H1 (cell line): ENCODE measurements at regions not wholly inside any gene's neighbourhood (a gene's known extent, or its start where the extent isn't known, plus 50 kb on each side); places are given as distances from the start of the nearest gene placed in this dataset.
A peak's percentile ranks its signal among the peaks of the same experiment; 100 is the strongest.

Experiments
- CTCF ChIA-PET: fragments of 300-600 bp; sonication (Branson Sonifier 250); formaldehyde crosslinking; loops from one replicate; lab custom pipeline; 2021; ENCODE audit not compliant: partially characterized antibody; lab: Charles Lee
- POLR2A ChIA-PET: fragments of 300-600 bp; sonication (Branson Sonifier 250); formaldehyde crosslinking; loops from one replicate; lab custom pipeline; 2021; ENCODE audit warnings: inconsistent platforms; ENCODE audit not compliant: partially characterized antibody; lab: Charles Lee
- DNase-seq, 2 experiments: peaks; one replicate each; pipeline versions ENCODE4 v3.0.0 to v3.0.0-alpha.2; 2010 to 2022; ENCODE audit warnings: low spot score in 2 of 2, low read depth in 1 of 2, mixed read lengths in 1 of 2
- FAIRE-seq: peaks from 2 replicates; lab custom pipeline; 2011; peaks lifted over from hg19 to GRCh38; lab: Jason Lieb, UNC
- H2AFZ ChIP-seq: 2 replicates; pipeline ENCODE4 v1.8.1; 2012; ENCODE audit warnings: low read length, inconsistent platforms
- H2AK5ac ChIP-seq: 2 replicates; pipeline ENCODE4 v1.6.1; 2013; ENCODE audit warnings: low read depth, low read length
- H2BK120ac ChIP-seq: replicated peaks from 2 replicates; pipeline ENCODE3; 2013; ENCODE audit warnings: low read depth, low read length, inconsistent platforms
- H2BK12ac ChIP-seq: 2 replicates; pipeline ENCODE4 v1.6.1; 2013; ENCODE audit warnings: low read depth, low read length
- H2BK15ac ChIP-seq: 2 replicates; pipeline ENCODE4 v1.6.1; 2013; ENCODE audit warnings: low read length
- H2BK20ac ChIP-seq: 2 replicates; pipeline ENCODE4 v1.6.1; 2013; ENCODE audit warnings: low read length
- H2BK5ac ChIP-seq: 2 replicates; pipeline ENCODE4 v1.6.1; 2013; ENCODE audit warnings: low read depth, low read length
- H3K14ac ChIP-seq: 2 replicates; pipeline ENCODE4 v1.6.1; 2013; ENCODE audit warnings: inconsistent platforms; ENCODE audit not compliant: insufficient read length
- H3K18ac ChIP-seq: 2 replicates; pipeline ENCODE4 v1.6.1; 2013; ENCODE audit warnings: low read length; ENCODE audit errors: extremely low read depth
- H3K23ac ChIP-seq: 2 replicates; pipeline ENCODE4 v1.6.1; 2013; ENCODE audit warnings: inconsistent platforms; ENCODE audit not compliant: insufficient read length
- H3K23me2 ChIP-seq: 2 replicates; pipeline ENCODE4 v1.6.1; 2013; ENCODE audit warnings: low read depth, low read length
- H3K27ac ChIP-seq: 2 replicates; pipeline ENCODE4 v1.6.1; 2011; ENCODE audit warnings: low read depth, low read length, inconsistent platforms
- H3K27me3 ChIP-seq, 4 experiments: replicated peaks in 1 of 4; 1 replicate in 1 of 4; 2 replicates in 3 of 4; pipeline versions ENCODE4 v1.6.1 to v1.8.1; 2011 to 2013; ENCODE audit warnings: low read length in 3 of 4, mild to moderate bottlenecking in 3 of 4, inconsistent platforms in 2 of 4, mixed read lengths in 2 of 4, moderate library complexity in 1 of 4; ENCODE audit not compliant: control insufficient read depth in 3 of 4, insufficient read depth in 3 of 4; ENCODE audit errors: extremely low read depth in 1 of 4
- H3K36me3 ChIP-seq, 4 experiments: 2 replicates each; pipeline versions ENCODE4 v1.6.1 to v1.8.1; 2011 to 2013; ENCODE audit warnings: mild to moderate bottlenecking in 4 of 4, low read length in 3 of 4, moderate library complexity in 2 of 4, control low read depth in 1 of 4, inconsistent platforms in 1 of 4; ENCODE audit not compliant: insufficient read depth in 4 of 4, control insufficient read depth in 2 of 4
- H3K4ac ChIP-seq: replicated peaks from 2 replicates; pipeline ENCODE3; 2013; ENCODE audit warnings: low read length, low read depth, mixed read lengths, inconsistent platforms; ENCODE audit not compliant: insufficient read length
- H3K4me1 ChIP-seq, 4 experiments: replicated peaks in 1 of 4; 1 replicate in 1 of 4; 2 replicates in 3 of 4; pipeline versions ENCODE4 v1.6.1 to v1.8.1; 2011 to 2013; ENCODE audit warnings: low read length in 3 of 4, inconsistent platforms in 2 of 4, mixed read lengths in 1 of 4; ENCODE audit not compliant: insufficient read depth in 4 of 4, control insufficient read depth in 3 of 4
- H3K4me2 ChIP-seq, 2 experiments: 2 replicates each; pipeline versions ENCODE4 v1.6.1 to v1.8.1; 2011 to 2013; ENCODE audit warnings: low read depth in 2 of 2, low read length in 2 of 2, control low read depth in 1 of 2, inconsistent platforms in 1 of 2, mild to moderate bottlenecking in 1 of 2; ENCODE audit not compliant: insufficient read depth in 1 of 2
- H3K4me3 ChIP-seq, 4 experiments: fragments of 200-600, 300-600 bp in 1 of 4; sonication (generic), shearing (Covaris generic), sonication (Bioruptor Twin) in 1 of 4; 2 replicates each; pipeline versions ENCODE4 v1.5.1 to v1.8.1; 2011 to 2016; ENCODE audit warnings: low read length in 4 of 4, low read depth in 3 of 4, control low read depth in 2 of 4, inconsistent platforms in 2 of 4, mild to moderate bottlenecking in 2 of 4, mixed read lengths in 1 of 4, moderate library complexity in 1 of 4; ENCODE audit not compliant: insufficient read depth in 2 of 4; ENCODE audit errors: extremely low read depth in 1 of 4
- H3K56ac ChIP-seq: replicated peaks from 2 replicates; pipeline ENCODE3; 2013; ENCODE audit warnings: low read depth, mild to moderate bottlenecking, mixed read lengths, low read length, inconsistent platforms; ENCODE audit not compliant: insufficient read length
- H3K79me1 ChIP-seq: 2 replicates; pipeline ENCODE4 v1.6.1; 2013; ENCODE audit warnings: low read depth, low read length, control low read depth
- H3K79me2 ChIP-seq, 2 experiments: 2 replicates each; pipeline versions ENCODE4 v1.6.1 to v1.8.1; 2012 to 2013; ENCODE audit warnings: low read length in 2 of 2, mild to moderate bottlenecking in 2 of 2, inconsistent platforms in 1 of 2; ENCODE audit not compliant: insufficient read depth in 2 of 2, control insufficient read depth in 1 of 2
- H3K9ac ChIP-seq, 4 experiments: replicated peaks in 1 of 4; 1 replicate in 1 of 4; 2 replicates in 3 of 4; pipeline versions ENCODE4 v1.6.1 to v1.8.1; 2011 to 2013; ENCODE audit warnings: low read depth in 3 of 4, low read length in 3 of 4, control low read depth in 2 of 4, mild to moderate bottlenecking in 2 of 4, moderate library complexity in 2 of 4, inconsistent platforms in 1 of 4; ENCODE audit errors: extremely low read depth in 1 of 4
- H3K9me3 ChIP-seq, 2 experiments: 2 replicates each; pipeline versions ENCODE4 v1.6.1 to v1.8.1; 2012 to 2013; ENCODE audit warnings: mild to moderate bottlenecking in 2 of 2, moderate library complexity in 2 of 2, control low read depth in 1 of 2, inconsistent platforms in 1 of 2, low read depth in 1 of 2, low read length in 1 of 2, mixed read lengths in 1 of 2; ENCODE audit not compliant: insufficient read depth in 2 of 2
- H4K20me1 ChIP-seq, 2 experiments: replicated peaks in 1 of 2; 2 replicates each; pipeline versions ENCODE3 to v1.8.1; 2011 to 2013; ENCODE audit warnings: inconsistent platforms in 2 of 2, low read length in 2 of 2, mild to moderate bottlenecking in 1 of 2; ENCODE audit not compliant: insufficient read depth in 2 of 2, control insufficient read depth in 1 of 2
- H4K5ac ChIP-seq: 2 replicates; pipeline ENCODE4 v1.6.1; 2013; ENCODE audit warnings: low read length, low read depth, mixed read lengths, inconsistent platforms; ENCODE audit not compliant: insufficient read length
- H4K8ac ChIP-seq: 2 replicates; pipeline ENCODE4 v1.8.0; 2013; ENCODE audit warnings: mild to moderate bottlenecking, moderate library complexity, low read length, inconsistent platforms; ENCODE audit not compliant: insufficient read depth; ENCODE audit errors: extremely low read depth
- H4K91ac ChIP-seq: replicated peaks from 2 replicates; pipeline ENCODE3; 2013; ENCODE audit warnings: low read length, mixed read lengths, inconsistent platforms; ENCODE audit not compliant: insufficient read length
- CBX8 ChIP-seq: fragments of 300-800, 300-1000 bp; sonication (generic); IDR thresholded peaks from 2 replicates; pipeline ENCODE4 v1.7.1; 2016; ENCODE audit warnings: low read depth, low read length, borderline replicate concordance
- CTCF ChIP-seq, 3 experiments: IDR thresholded peaks; 1 replicate in 2 of 3; 2 replicates in 1 of 3; pipeline versions ENCODE4 v1.5.1 to v1.6.1; 2011; ENCODE audit warnings: low read length in 3 of 3, mild to moderate bottlenecking in 3 of 3, inconsistent platforms in 2 of 3, low read depth in 1 of 3, moderate library complexity in 1 of 3; ENCODE audit not compliant: insufficient read depth in 1 of 3; ENCODE audit errors: control extremely low read depth in 1 of 3
- WGBS, 2 experiments: shearing (Covaris generic) in 1 of 2; methylation state at CpG; one replicate each; pipeline versions ENCODE4 v1.1.6 to v1.1.7; 2013 to 2015; ENCODE audit warnings: low lambda C conversion rate in 2 of 2, mixed read lengths in 2 of 2, inconsistent platforms in 1 of 2, low coverage in 1 of 2, missing lambda C conversion rate in 1 of 2; ENCODE audit not compliant: insufficient replicate concordance in 2 of 2, insufficient coverage in 1 of 2, insufficient read length in 1 of 2; ENCODE audit errors: extremely low coverage in 1 of 2, missing lambda C conversion rate in 1 of 2; 5-methylcytosine and 5-hydroxymethylcytosine counted together

- no peaks in the 10 kb centered on the region for H3K27me3 ChIP-seq
- TF ChIP-seq CTCF (IDR thresholded peaks at IDR 0.05; ENCODE audit: control extremely low read depth in 1 of 3, insufficient read depth in 1 of 3, low read depth in 1 of 3, low read length in 3 of 3), result peak in 1 of 3 experiments; percentile 10; a peak in 1 of 4 replicates
- TF ChIP-seq CBX8, result no peak
- TF ChIP-seq, all 59 proteins: peak for 1
- Histone ChIP-seq H3K4ac (no peak overlapping the region), H3K79me1 (no peaks in the 10 kb centered on the region), H3K23ac (no peak overlapping the region), H3K36me3 (no peaks in the 10 kb centered on the region), H3K79me2 (no peaks in the 10 kb centered on the region), H4K5ac (no peak overlapping the region), H3K23me2 (no peaks in the 10 kb centered on the region), H2BK120ac (no peak overlapping the region), H3K56ac (no peak overlapping the region), H3K9ac (no peak overlapping the region), H3K4me1 (peaks cover 0 to 3% (median 0%) of the 10 kb centered on the region in 4 experiments; a peak in 2 of 7 replicates), H4K8ac (no peak overlapping the region), H3K18ac (no peak overlapping the region), H2BK12ac (no peak overlapping the region), H2BK15ac (no peak overlapping the region), H2AK5ac (no peak overlapping the region), H2BK5ac (no peak overlapping the region), H3K4me2 (no peak overlapping the region), H2BK20ac (no peak overlapping the region), H4K91ac (no peak overlapping the region), H3K4me3 (no peak overlapping the region), H3K9me3 (no peaks in the 10 kb centered on the region), H4K20me1 (no peaks in the 10 kb centered on the region), H3K27ac (no peak overlapping the region), H3K14ac (no peak overlapping the region), H2AFZ (no peak overlapping the region)
- 100% methylated on average over 1 of the region's 1 CpG; no CpG with 5 or more reads in 1 of the 2 experiments for WGBS, 2 experiments
- ChIA-PET CTCF (interaction anchor here (0.6 to 2.6 kb wide), 7 partner anchors 10 to 526 kb away, joined by 3 to 11 read pairs (median 4); no protein-coding TSS in a partner anchor), POLR2A (no interaction called here)
- no peak for FAIRE-seq
- no peak for DNase-seq
Observed at GRCh38 chr6:139895205-139895793, 520.9 kb upstream of the CITED2 start.
